ENCODE measurements at regions not wholly inside any gene's neighbourhood (a gene's known extent, or its start where the extent isn't known, plus 50 kb on each side); places are given as distances from the start of the nearest gene placed in this dataset.

DNA sequence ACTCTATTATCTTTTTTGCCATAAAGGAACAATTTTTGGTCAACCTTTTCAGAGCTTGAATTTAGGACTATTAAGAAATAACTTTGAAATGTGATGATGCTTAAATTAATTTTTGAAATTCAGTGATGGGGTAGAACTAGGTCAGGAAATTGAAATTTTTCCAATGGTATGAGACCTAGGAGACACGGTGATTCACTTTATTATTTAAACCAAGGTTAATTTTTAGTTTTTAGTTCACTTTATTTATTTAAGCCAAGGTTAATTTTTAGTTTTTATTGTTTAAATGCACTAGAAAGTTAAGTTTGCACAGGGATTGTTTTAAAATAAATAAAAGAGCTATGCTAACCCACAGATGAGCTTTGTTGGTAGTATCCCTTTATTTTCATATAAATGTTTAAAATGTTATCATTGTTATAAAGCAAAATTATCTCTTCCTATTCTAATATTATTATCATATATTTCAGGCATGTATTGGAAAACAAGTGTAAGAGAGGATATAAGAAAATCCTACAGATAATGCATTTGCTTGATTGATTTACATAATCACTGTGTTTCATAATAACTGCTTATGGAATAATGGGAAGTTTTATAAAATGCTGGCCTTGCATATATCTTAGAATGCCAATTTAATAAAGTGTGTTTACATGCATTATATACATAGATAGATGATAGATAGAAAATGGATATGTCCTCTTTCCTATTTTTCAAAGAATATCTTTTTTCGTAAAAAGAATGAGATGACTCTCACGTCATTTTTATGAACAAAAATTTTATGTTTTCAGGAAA lies 163.6 kb downstream of the HGF start:
- no peak for DNase-seq (ENCODE audit: low read depth)

DNA sequence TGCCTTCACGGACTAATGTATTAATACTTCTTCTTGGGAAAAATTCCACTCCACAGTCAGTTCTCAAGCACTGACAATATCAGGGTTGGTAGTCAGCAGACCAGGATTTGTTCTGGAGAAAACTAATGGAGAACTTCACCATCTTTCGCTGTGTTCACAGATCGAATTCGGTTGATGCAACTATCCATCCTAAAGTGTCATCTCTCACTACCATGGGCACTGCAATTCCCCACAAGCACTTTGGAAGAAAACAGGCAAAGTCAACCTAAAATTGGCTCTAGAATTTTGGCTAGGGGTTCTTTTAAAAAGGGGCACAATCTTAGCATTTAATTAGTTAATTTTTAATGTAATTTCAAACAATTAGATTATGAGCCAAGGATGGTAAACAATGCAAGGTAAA lies 164.4 kb downstream of the HGF start:
- no peak for DNase-seq (ENCODE audit: low read depth)

DNA sequence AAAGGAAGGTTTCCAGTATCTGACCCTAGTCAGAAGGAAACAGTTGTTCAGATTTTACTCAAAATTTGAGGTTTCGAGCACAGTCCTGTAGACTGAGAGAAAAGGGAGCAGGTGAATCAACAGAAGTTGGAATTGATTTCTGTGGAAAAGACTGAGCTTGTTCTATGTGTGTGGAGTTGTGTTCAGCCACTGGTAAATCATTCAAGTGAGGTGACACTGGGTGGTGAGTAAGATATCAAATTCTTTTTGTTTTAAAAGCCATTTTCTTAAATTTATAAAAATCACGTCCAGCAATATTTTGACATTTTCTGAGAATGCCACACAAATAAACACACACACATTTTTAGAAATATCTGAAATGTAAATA lies 165.1 kb downstream of the HGF start:
- DNase-seq (ENCODE audit: low read depth): no peak

DNA sequence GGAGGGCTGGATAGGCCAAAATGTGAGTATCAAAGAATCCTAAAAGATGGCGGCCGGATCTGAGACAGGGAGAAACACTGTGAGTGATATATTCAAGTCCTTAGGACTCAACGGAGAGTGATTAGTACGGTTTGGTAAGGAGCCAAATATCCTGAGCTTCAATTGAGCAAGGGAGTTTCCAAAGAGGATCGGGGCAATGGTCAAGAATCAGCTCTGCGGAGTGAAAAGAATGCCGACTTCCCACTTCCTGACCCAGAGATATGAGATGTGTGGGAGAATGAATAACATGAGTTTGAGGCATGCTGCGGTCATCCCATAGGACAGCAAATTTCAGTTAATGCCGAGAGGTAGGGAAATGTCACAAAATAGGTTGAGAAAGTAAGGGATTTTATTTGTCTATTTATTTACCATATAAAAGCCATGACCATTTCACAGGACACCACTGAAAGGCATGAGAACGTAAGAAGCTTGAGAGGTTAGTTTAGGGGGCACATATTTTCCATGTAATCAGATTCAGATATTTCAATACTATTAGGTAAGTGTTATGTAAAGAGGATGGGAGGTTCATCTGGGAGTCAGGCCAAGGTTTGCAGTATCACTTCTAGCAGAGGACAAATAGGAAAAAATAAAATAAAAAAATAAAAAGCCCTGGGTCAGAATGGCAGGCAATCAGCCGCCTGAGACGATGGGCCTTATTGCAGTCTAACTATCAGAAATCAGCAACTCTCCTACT lies 165.6 kb downstream of the HGF start:
- no peak for DNase-seq (ENCODE audit: low read depth)

DNA sequence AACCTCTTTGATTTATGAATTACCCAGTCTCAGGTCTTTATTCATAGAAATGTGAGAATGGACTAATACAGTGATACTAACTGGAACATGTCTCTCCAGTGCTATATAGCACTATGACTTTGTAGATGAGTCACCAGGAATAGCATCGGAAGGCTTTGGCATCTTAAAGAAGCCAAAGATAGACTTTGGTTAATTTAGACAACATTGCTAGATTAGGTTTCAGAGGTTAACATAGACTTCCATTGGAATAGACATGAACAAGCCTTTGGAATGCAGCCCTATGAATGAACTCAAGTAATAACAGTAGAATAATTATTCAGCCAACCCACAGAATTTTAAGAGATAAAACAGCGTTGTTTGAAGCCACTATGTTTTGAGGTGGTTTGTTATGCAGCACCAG lies 169.2 kb downstream of the HGF start:
- DNase-seq (ENCODE audit: low read depth): no peak

DNA sequence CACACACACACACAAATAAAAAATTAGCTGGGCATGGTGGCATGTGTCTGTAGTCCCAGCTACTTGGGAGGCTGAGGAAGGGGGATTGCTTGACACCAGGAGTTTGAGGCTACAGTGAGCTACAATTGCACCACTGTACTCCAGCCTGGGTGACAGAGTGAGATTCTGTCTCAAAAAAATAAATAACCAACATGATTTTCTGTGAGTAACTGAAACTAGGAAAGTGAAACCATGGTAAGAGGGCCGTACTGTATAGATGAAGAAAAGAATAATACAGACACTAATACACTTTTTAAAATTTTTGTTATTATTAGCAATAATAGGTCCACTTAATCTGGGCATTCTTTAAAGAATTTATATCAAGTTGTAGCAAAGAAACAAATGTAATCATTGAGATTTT lies 170.9 kb downstream of the HGF start:
- DNase-seq (ENCODE audit: low read depth): no peak

DNA sequence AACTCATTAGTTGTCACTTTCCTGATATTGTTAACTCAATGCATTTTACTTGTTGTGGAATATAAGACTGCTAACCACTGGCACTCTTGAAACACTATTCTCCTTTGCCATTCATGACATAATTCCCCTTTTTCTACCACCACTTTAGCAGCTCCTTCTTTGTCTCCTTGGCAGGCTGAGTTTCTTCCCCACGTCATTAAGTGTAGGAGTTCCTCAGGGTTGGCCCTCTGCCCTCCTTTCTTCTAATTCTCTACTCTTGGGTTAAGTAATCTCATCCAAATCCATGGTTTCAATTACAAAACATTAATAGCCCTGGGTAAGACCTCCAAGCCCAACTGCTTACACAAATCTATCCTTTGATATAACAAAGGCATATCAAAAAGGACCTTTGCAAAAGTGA lies 175.1 kb downstream of the HGF start:
- no peak for DNase-seq (ENCODE audit: low read depth)

DNA sequence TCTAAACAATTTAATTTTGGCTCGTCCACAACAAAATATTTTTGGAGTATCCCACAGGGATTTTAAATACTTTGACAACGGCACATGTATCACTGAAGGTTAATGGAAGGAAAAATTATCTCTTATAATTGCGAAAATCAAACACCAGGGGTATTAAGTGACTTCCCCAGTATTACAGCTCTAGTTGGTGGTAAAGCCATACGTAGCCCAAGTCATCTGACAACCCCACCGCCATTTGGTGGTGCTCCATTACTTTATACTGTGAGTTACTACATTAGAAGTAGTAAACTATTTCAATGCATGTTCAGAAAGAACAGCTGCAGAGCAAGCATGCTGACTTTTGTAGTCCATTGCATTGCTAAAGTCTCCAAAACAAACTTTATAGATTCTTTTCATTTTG lies 179.7 kb downstream of the HGF start:
- no peak for DNase-seq (ENCODE audit: low read depth)

DNA sequence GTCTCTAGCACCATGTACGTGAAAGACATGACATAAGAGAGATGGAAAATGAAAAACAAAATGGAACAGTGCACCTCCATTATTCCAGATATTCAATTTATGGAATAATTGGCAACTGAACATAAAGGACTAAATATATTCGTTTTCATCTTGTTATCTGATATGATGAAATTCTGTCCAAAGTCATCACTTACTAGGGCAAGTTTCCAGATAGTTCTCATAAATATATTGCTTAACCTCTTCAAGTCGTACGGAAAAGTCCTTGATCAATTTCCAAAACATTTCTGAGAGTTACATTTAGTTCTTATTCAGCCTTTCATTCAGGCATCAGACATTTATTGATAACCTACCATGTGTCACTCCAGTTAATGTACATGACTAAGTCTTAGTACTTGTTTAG lies 185.2 kb downstream of the HGF start:
- no peak for DNase-seq (ENCODE audit: low read depth)

DNA sequence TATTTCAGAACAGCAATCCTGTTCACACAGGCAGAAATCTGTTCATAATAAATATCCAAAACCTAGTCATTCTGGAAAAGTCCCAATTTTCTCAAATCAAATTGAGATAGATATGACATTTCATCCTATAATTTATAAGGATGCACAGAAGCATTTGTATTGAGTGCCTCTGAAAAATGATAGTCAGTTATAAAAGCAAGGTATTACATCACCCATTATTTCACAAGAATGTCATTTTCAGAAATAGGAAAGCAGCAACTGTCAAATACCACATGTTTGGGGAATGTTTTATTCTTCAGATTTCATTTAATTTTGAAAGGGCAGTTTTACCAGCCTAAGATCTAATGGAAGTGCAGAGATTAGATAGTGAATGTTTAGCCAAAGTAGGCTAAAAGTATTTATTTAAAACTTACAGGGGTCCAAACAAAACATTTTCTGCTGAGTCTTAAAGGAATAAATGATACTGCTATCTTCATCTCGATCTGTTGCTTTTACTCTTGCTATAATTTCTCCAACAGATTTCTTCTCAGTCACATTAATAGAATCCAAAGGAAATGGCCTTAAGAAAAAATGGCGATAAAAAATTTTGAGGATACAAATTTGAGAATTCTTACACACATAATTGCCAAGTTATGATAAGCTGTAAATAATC lies 185.8 kb downstream of the HGF start:
- no peak for DNase-seq (ENCODE audit: low read depth)

DNA sequence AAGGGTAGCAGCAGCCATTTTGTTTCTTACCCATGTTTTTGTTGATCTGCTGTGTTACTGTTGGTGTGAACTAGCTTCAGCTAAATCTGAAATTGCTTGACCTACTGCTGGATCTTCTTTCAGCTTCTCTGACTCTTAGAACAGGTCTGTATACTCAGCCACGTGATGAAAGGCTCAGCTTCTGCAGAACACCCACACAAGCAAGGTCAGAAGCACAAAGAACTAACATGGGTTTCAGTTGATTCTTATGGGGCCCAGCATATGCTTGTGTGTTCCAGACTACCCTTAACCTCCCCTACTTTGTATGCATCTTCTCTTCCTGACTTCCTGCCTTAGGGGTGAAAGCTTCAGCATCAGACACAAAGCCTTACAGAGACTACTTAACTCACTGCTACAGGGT lies 186.8 kb downstream of the HGF start:
- DNase-seq (ENCODE audit: low read depth): no peak

DNA sequence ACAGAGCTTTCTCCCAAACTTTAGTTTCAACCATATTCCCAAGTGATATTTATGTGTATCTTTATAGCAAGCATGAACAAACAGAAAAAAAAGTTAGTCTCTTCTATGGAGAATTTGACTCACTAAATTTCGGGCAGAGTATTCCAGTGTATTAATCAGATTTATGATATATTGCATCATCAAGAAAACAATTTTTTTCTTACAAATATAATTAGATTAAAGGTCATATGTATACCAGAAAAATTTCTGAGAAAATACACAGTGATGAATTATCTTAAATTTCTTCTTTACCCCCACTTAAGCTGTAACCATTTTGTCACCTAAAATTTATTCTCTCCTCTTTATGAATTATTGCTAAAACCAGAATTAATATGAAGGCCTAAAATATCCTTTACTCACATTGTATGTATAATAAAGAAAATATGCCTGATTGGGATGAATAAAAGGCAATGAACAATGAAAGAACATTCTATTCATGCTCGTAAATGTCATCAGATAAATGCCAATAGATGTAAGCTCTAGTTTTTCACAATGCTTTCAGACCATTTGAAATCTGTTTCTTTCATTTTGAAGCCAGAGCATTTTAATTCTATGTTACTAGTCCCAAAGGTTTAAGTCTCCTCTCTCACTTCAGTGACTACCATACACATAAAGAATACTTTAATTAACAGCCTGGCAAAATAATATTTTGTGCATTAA lies 192.1 kb downstream of the HGF start:
- no peak for DNase-seq (ENCODE audit: low read depth)

DNA sequence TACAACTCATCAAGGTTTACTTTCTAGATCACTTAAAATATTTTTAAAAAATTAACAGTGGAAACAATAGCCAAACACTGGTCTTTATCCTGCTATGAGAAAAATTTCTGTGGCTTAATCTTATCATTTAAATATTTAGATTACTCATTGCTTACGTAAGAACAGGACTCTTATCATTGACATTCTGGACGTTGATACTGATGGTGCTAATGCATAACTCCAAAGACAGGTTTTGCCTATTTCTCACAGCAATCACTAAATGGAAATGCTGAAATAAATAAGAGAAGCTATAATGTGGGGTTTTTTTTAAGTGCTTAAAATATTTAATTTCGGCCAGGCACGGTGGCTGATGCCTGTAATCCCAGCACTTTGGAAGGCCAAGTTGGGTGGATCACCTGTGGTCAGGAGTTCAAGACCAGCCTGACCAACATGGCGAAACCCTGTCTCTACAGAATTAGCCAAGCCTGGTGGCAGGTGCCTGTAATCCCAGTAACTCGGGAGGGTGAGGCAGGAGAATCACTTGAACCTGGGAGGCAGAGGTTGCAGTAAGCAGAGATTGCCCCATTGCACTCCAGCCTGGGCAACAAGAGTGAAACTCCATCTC lies 195.0 kb downstream of the HGF start:
- DNase-seq (ENCODE audit: low read depth): no peak

DNA sequence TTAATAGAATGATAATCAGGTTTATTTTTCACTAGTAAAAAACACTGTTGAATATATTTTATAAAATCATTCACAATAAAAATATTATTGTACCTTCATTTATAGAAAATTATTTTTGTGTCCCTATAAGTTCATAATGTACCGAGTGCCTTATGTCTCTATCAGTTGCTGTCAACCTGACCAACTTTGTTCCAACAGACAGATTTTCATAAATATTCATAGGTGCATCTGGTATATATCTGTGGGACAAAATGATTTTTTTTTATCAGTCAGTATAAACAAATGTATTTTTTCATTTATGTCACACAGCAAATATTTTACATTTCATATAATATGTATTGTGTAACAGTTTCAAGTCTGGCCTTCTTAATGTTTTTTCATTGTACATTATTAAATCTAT lies 195.9 kb downstream of the HGF start:
- DNase-seq (ENCODE audit: low read depth): no peak

DNA sequence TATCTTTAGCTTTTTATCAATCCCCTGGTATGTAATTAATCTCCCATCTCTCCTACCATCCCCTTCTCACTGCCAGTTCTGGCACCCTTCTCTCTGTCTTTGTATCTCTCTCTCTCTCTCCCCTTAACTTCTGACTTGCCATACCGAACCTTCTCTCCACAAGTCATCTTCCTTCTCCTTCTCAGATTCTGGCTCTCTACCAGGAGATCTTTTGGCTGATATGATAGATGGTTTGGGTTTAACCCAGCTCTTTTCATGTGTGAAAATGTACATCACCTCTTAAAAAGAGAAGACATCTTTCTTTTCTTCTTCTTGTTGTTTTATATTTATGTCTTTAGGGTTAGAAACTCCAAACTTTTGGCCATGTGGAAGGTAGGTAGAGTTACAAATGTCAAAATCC lies 196.7 kb downstream of the HGF start:
- no peak for DNase-seq (ENCODE audit: low read depth)

DNA sequence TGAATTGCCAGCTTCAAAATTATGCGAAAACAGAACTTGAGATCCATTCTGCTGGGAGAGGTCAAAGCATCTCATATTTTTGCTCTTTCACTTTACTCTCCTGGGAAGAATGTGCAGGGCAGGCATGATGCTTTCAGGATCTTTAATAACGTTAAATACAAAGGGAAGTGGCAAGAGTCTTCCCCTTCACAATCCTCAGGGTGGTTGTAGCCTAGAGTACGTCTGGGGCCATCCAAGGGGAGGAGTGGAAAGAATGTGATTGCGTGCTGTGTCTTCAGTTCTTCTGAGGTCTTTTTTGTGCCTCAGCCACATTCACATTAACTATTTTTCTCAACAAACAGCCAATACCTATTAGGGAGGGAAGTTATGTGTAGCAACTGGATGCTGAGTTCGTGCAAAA lies 207.3 kb downstream of the HGF start:
- DNase-seq (ENCODE audit: low read depth): no peak

DNA sequence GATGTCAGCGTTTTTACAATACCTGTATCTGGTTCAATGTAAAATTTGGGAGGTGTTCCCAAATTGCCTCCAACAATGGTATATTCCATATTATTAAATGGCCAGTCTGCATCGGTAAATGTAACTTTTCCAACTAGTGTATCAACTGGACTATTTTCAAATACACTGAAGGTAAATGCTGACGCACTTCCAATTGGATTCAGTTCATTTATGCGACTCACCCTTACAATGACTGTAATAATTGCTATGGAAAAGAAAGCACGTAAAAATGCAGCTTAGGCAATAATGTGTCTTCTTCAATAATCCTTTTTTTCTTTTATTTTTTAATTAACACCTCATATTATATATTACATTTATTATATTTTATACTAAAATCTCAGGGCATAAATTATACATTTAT lies 209.1 kb downstream of the HGF start:
- no peak for DNase-seq (ENCODE audit: low read depth)

DNA sequence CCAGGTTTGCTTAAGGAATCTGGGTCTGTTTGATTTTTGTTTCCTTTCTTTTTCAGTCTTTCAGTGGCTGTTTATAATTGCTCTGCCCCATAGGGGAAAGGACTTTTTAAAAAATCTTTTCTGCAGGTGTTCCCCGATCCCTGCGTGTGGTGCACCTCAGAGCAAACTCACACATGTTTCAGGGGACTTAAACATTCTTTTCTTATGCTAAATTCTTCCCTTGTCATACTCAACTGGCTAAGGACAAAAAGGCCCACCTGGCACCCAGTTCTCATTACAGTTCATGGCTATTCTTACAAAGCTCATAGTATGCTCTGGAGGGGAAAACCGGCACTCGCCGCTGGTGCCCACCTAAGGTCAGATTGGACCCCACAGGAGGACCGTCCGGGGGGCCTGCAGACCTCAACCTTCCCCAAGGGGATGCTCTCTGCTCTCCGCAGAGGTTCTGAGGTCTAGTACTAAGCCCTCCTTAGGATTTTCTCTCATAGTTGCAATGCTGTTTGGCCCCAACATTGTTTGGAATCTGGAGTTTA lies 220.3 kb downstream of the HGF start:
- no peak for DNase-seq (ENCODE audit: low read depth)

DNA sequence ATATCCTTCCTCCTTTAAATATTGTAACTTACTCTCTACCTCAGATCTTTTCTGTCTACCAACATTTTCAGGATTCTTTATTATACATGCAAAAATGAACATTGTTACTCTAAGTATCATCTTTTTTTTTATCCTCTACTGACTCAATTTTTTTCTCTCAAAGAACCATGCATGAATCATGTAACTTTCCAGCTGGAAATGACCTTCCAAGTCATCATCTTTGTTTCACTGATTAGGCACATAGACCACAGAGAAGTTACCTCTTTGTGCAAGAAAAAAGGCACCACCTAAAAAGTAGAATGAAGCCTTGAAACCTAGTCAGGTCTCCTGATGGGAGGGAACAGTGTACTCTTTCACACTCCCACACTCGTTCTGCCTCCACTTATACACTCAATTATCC lies 234.9 kb downstream of the HGF start:
- no peak for DNase-seq (ENCODE audit: low read depth)

DNA sequence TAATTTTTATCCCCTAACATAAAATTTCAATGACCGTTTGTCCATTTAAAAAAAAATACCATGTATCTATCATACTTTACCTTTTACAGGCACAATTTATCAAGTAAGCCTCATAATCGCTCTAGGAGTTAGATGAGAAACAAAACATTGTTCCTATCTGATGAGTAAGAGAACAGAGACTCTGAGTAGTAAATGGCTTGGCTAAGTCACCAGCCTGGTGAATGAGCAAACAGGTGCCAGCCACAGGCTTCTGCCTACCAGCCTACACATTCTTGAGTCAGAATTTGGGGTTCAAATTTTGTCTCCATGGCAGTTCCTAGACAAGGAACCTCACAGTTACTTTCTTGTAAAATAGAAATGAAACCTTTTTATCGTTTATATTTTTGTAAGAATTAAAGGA lies 235.4 kb downstream of the HGF start:
- DNase-seq (ENCODE audit: low read depth): no peak

DNA sequence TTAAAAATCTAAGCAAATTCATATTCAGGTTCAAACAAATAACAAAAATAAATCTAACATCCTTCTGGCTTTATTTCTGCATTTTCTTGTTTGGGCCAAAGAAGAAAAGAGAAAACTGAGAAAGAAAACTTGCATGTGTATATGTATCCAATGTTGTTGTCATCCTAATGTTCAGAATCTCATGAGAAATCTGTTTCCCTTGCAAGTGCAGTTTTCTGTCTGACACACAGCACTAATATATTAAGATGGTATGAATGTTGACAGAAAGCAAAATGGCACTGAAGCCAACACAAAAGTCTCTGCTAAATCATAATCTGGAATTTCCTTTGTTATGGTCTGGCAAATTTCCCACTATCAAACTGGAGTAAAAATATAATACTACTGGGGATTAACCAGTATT lies 235.9 kb downstream of the HGF start:
- no peak for DNase-seq (ENCODE audit: low read depth)

DNA sequence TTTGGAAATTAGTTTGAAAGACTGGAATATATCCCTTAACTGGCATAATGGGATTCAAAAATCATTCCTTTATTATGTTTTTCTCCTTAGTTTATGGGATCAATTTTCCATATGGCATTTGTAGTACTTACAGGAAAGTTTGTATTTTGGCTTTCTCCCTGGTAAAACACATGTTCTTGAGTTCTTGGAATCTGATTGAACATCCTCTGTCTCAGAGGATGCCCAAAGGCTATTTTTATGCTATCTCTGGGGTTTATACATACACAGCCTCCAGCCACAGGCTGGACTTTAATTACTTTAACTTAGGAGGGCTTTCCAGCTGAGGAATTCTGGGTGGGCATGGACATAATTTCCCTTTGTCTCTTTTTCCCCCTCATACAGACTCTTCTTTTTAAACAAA lies 236.4 kb downstream of the HGF start:
- no peak for DNase-seq (ENCODE audit: low read depth)

Data from GM04503 (cell line).